HG02642 (cell line): ENCODE measurements at regions not wholly inside any gene's neighbourhood (a gene's known extent, or its start where the extent isn't known, plus 50 kb on each side); places are given as distances from the start of the nearest gene placed in this dataset.

Source experiments
- ATAC-seq: cut with Tn5 transposase; IDR thresholded peaks from one replicate; pipeline ENCODE4 v1.9.1; 2021; ENCODE audit warnings: mild to moderate bottlenecking; ENCODE audit not compliant: unreplicated experiment, poor library complexity

- ATAC-seq, result no peak
Measured at GRCh38 chr14:101197595-101198397, 294.3 kb upstream of the RTL1 start.

GRCh38 chr14:101198398-101199027, 295.0 kb upstream of the RTL1 start:
- ATAC-seq, result no peak

GRCh38 chr14:101199028-101199770, 295.7 kb upstream of the RTL1 start:
- no peak for ATAC-seq

- no peak for ATAC-seq
Measured at GRCh38 chr14:101200008-101200649, 296.6 kb upstream of the RTL1 start.

GRCh38 chr14:101200650-101201516, 297.4 kb upstream of the RTL1 start:
- no peak for ATAC-seq

- no peak for ATAC-seq
Measured at GRCh38 chr14:101201535-101202151, 298.1 kb upstream of the RTL1 start.

GRCh38 chr14:101202627-101203404, 299.3 kb upstream of the RTL1 start:
- no peak for ATAC-seq

GRCh38 chr14:101206556-101206955, 303.0 kb upstream of the RTL1 start:
- ATAC-seq, result no peak

GRCh38 chr14:101207041-101207440, 303.5 kb upstream of the RTL1 start:
- no peak for ATAC-seq

GRCh38 chr14:101207897-101208296, 304.4 kb upstream of the RTL1 start:
- ATAC-seq, result no peak

- ATAC-seq, result no peak
Measured at GRCh38 chr14:101209594-101209993, 306.1 kb upstream of the RTL1 start.

- ATAC-seq, result no peak
Measured at GRCh38 chr14:101215266-101215665, 311.7 kb upstream of the RTL1 start.

GRCh38 chr14:101215927-101216326, 312.4 kb upstream of the RTL1 start:
- ATAC-seq, result no peak

GRCh38 chr14:101216366-101217079, 313.0 kb upstream of the RTL1 start:
- ATAC-seq, result no peak

GRCh38 chr14:101217080-101217463, 313.6 kb upstream of the RTL1 start:
- no peak for ATAC-seq

- ATAC-seq, result no peak
Measured at GRCh38 chr14:101217616-101218371, 314.3 kb upstream of the RTL1 start.
